Caco-2 (cell line): ENCODE measurements at regions not wholly inside any gene's neighbourhood (a gene's known extent, or its start where the extent isn't known, plus 50 kb on each side); places are given as distances from the start of the nearest gene placed in this dataset.
A peak's percentile ranks its signal among the peaks of the same experiment; 100 is the strongest.
"Not testable (repeated sequence)": the region's sequence is repeated elsewhere in the genome, so short reads cannot be mapped to it uniquely, and the experiment has no call there.

Experiments
- BruUV-seq: library from RNA; stranded (reverse); fragments of 400-500 nt; replicated peaks from 2 replicates; lab custom pipeline; 2021; lab: Mats Ljungman, UMichigan
- CTCF ChIA-PET: fragments of 300-600 bp; sonication (Branson Sonifier 250); formaldehyde crosslinking; loops from one replicate; lab custom pipeline; 2022; ENCODE audit warnings: antibody characterized with exemption; lab: Charles Lee
- POLR2A ChIA-PET: fragments of 300-600 bp; sonication (Branson Sonifier 250); formaldehyde crosslinking; loops from one replicate; lab custom pipeline; 2022; ENCODE audit warnings: antibody characterized with exemption; lab: Charles Lee
- DNase-seq, 2 experiments: peaks; one replicate each; pipeline versions ENCODE4 v3.0.0 to v3.0.0-alpha.2; 2020 to 2022
- H3K27me3 ChIP-seq: replicated peaks from 2 replicates; pipeline ENCODE4 v1.6.0; 2011; ENCODE audit warnings: low read length; ENCODE audit not compliant: control insufficient read depth, insufficient read depth
- H3K36me3 ChIP-seq: 2 replicates; pipeline ENCODE4 v1.5.1; 2011; ENCODE audit warnings: low read length; ENCODE audit not compliant: control insufficient read depth, insufficient read depth
- H3K4me1 ChIP-seq: fragments of 250-450 bp; sonication (Bioruptor Pico); 2 replicates; pipeline ENCODE4 v1.5.1; 2020; ENCODE audit warnings: mild to moderate bottlenecking
- H3K4me3 ChIP-seq: 2 replicates; pipeline ENCODE4 v1.5.1; 2011; ENCODE audit warnings: low read depth, mild to moderate bottlenecking, control low read depth, low read length
- H3K9me3 ChIP-seq: fragments of 250-450 bp; sonication (Bioruptor Pico); 2 replicates; pipeline ENCODE4 v1.5.1; 2020; ENCODE audit warnings: mild to moderate bottlenecking, moderate library complexity
- H3K27ac Mint-ChIP-seq: one replicate; pipeline ENCODE4 v1.8.0; 2022; ENCODE audit warnings: mixed read lengths; ENCODE audit not compliant: unreplicated experiment
- H3K27me3 Mint-ChIP-seq: one replicate; pipeline ENCODE4 v1.8.0; 2022; ENCODE audit warnings: mixed read lengths; ENCODE audit not compliant: insufficient read depth, unreplicated experiment
- H3K36me3 Mint-ChIP-seq: one replicate; pipeline ENCODE4 v1.8.0; 2022; ENCODE audit warnings: mild to moderate bottlenecking, mixed read lengths; ENCODE audit not compliant: insufficient read depth, unreplicated experiment
- H3K4me1 Mint-ChIP-seq: one replicate; pipeline ENCODE4 v1.8.0; 2022; ENCODE audit warnings: low read depth, mixed read lengths; ENCODE audit not compliant: unreplicated experiment
- H3K4me3 Mint-ChIP-seq: one replicate; pipeline ENCODE4 v1.8.0; 2022; ENCODE audit warnings: mild to moderate bottlenecking, moderate library complexity, mixed read lengths; ENCODE audit not compliant: unreplicated experiment
- H3K9me3 Mint-ChIP-seq: one replicate; pipeline ENCODE4 v1.8.0; 2022; ENCODE audit warnings: mixed read lengths; ENCODE audit not compliant: unreplicated experiment
- CTCF ChIP-seq, 2 experiments: fragments of 200-600 bp in 1 of 2; IDR thresholded peaks; 1 replicate in 1 of 2; 2 replicates in 1 of 2; pipeline versions ENCODE4 v1.5.1 to v1.8.0; 2011 to 2022; ENCODE audit warnings: antibody characterized with exemption in 1 of 2, control low read depth in 1 of 2, inconsistent platforms in 1 of 2, low read depth in 1 of 2, low read length in 1 of 2, mild to moderate bottlenecking in 1 of 2, moderate library complexity in 1 of 2; ENCODE audit not compliant: insufficient read depth in 1 of 2, severe bottlenecking in 1 of 2, unreplicated experiment in 1 of 2
- intact Hi-C: fragments of 100-400 bp; cut with micrococcal nuclease; formaldehyde crosslinking; loops from one replicate; pipeline ENCODE4 v1.10.0; 2022; ENCODE audit not compliant: unreplicated experiment

GRCh38 chr1:60657926-60658325 lies 424.4 kb upstream of the NFIA start:
- no peak overlapping the region for H3K27ac Mint-ChIP-seq
- Histone ChIP-seq H3K4me1 (no peaks in the 10 kb centered on the region), H3K36me3 (no peaks in the 10 kb centered on the region), H3K27me3 (no peaks in the 10 kb centered on the region), H3K4me3 (no peak overlapping the region), H3K9me3 (no peaks in the 10 kb centered on the region)
- peaks cover 5% of the 10 kb centered on the region for H3K27me3 Mint-ChIP-seq
- no peaks in the 10 kb centered on the region for H3K4me1 Mint-ChIP-seq
- H3K36me3 Mint-ChIP-seq = no peaks in the 10 kb centered on the region
- intact Hi-C loops = no loop called here
- no peaks in the 10 kb centered on the region for H3K9me3 Mint-ChIP-seq
- no peak for TF ChIP-seq CTCF (IDR thresholded peaks at IDR 0.05; ENCODE audit: insufficient read depth in 1 of 2, low read depth in 1 of 2, low read length in 1 of 2, severe bottlenecking in 1 of 2, unreplicated experiment in 1 of 2)
- ChIA-PET CTCF (no interaction called here), POLR2A (no interaction called here)
- BruUV-seq = no TSS peak
- DNase-seq = no peak
- H3K4me3 Mint-ChIP-seq = no peak overlapping the region

- no peak for TF ChIP-seq CTCF (IDR thresholded peaks at IDR 0.05; ENCODE audit: insufficient read depth in 1 of 2, low read depth in 1 of 2, low read length in 1 of 2, severe bottlenecking in 1 of 2, unreplicated experiment in 1 of 2)
- POLR2A ChIA-PET = no interaction called here
- peaks cover 5% of the 10 kb centered on the region for H3K27me3 Mint-ChIP-seq
- no peak overlapping the region for H3K4me3 Mint-ChIP-seq
- no peak overlapping the region for H3K27ac Mint-ChIP-seq
- Histone ChIP-seq H3K4me1 (no peaks in the 10 kb centered on the region), H3K36me3 (no peaks in the 10 kb centered on the region), H3K4me3 (no peak overlapping the region), H3K9me3 (no peaks in the 10 kb centered on the region), H3K27me3 (no peaks in the 10 kb centered on the region)
- no peaks in the 10 kb centered on the region for H3K36me3 Mint-ChIP-seq
- no peak for DNase-seq
- BruUV-seq = no TSS peak
- intact Hi-C loops = no loop called here
- no peaks in the 10 kb centered on the region for H3K9me3 Mint-ChIP-seq
- no peaks in the 10 kb centered on the region for H3K4me1 Mint-ChIP-seq
- CTCF ChIA-PET = no interaction called here
These were observed 426.5 kb upstream of the NFIA start for GRCh38 chr1:60655679-60656355.

- H3K4me1 Mint-ChIP-seq, BruUV-seq, H3K9me3 Mint-ChIP-seq, H3K9me3 ChIP-seq, POLR2A ChIA-PET, CTCF ChIA-PET, H3K36me3 Mint-ChIP-seq, H3K27me3 ChIP-seq, H3K36me3 ChIP-seq, intact Hi-C loops, H3K27me3 Mint-ChIP-seq, H3K4me1 ChIP-seq: not testable (repeated sequence)
- DNase-seq = peak; percentile 78 to 85
- H3K4me3 ChIP-seq = peak overlapping the region; percentile 39
- H3K4me3 Mint-ChIP-seq = peak overlapping the region; percentile 80
- H3K27ac Mint-ChIP-seq = peak overlapping the region; percentile 89
These were observed 442.3 kb upstream of the NFIA start for GRCh38 chr1:60640033-60640551.
